Fibroblast of lung (primary cell): ENCODE measurements at regions not wholly inside any gene's neighbourhood (a gene's known extent, or its start where the extent isn't known, plus 50 kb on each side); places are given as distances from the start of the nearest gene placed in this dataset.

Experiments
- DNase-seq, 2 donors: peaks; one replicate each; pipeline versions ENCODE4 v3.0.0 to v3.0.0-alpha.2; 2010; ENCODE audit warnings: low read depth in 2 of 2
- H2AFZ ChIP-seq: 2 replicates; pipeline ENCODE4 v1.5.1; 2012; ENCODE audit warnings: low read length, control low read depth, inconsistent platforms
- H3K27ac ChIP-seq: 2 replicates; pipeline ENCODE4 v1.5.1; 2011; ENCODE audit warnings: low read length, control low read depth; ENCODE audit not compliant: insufficient read depth
- H3K27me3 ChIP-seq: 2 replicates; pipeline ENCODE4 v1.5.1; 2011; ENCODE audit warnings: mild to moderate bottlenecking, low read length; ENCODE audit not compliant: control insufficient read depth, insufficient read depth
- H3K36me3 ChIP-seq: 2 replicates; pipeline ENCODE4 v1.5.1; 2011; ENCODE audit warnings: low read length; ENCODE audit not compliant: control insufficient read depth, insufficient read depth
- H3K4me1 ChIP-seq: 2 replicates; pipeline ENCODE4 v1.5.1; 2011; ENCODE audit warnings: low read length; ENCODE audit not compliant: control insufficient read depth, insufficient read depth; ENCODE audit errors: extremely low read depth
- H3K4me2 ChIP-seq: 2 replicates; pipeline ENCODE4 v1.5.1; 2011; ENCODE audit warnings: low read length, control low read depth; ENCODE audit not compliant: insufficient read depth; ENCODE audit errors: extremely low read depth
- H3K4me3 ChIP-seq, 4 experiments: fragments of 200-600 bp in 1 of 4; sonication (generic) in 1 of 4; replicated peaks in 1 of 4; 2 replicates each; pipeline ENCODE4 v1.5.1; 2011 to 2016; ENCODE audit warnings: low read length in 4 of 4, low read depth in 3 of 4, mild to moderate bottlenecking in 3 of 4, control low read depth in 2 of 4, inconsistent platforms in 1 of 4, mixed read lengths in 1 of 4; ENCODE audit not compliant: insufficient read depth in 1 of 4; ENCODE audit errors: control extremely low read depth in 1 of 4
- H3K79me2 ChIP-seq: 2 replicates; pipeline ENCODE4 v1.5.1; 2012; ENCODE audit warnings: mild to moderate bottlenecking, low read length, inconsistent platforms; ENCODE audit not compliant: control insufficient read depth, insufficient read depth
- H3K9ac ChIP-seq: 2 replicates; pipeline ENCODE4 v1.5.1; 2011; ENCODE audit warnings: mild to moderate bottlenecking, low read length, control low read depth; ENCODE audit not compliant: insufficient read depth
- H3K9me3 ChIP-seq: 2 replicates; pipeline ENCODE4 v1.5.1; 2012; ENCODE audit warnings: low read depth, low read length; ENCODE audit not compliant: control insufficient read depth, insufficient read depth
- H4K20me1 ChIP-seq: 2 replicates; pipeline ENCODE4 v1.5.1; 2011; ENCODE audit warnings: low read length; ENCODE audit not compliant: control insufficient read depth, insufficient read depth; ENCODE audit errors: extremely low read depth
- CTCF ChIP-seq, 2 donors: IDR thresholded peaks in 1 of 2; conservative IDR thresholded peaks in 1 of 2; 1 replicate in 1 of 2; 2 replicates in 1 of 2; pipeline ENCODE4 v1.5.1; 2011 to 2012; ENCODE audit warnings: low read length in 2 of 2, control low read depth in 1 of 2, inconsistent platforms in 1 of 2, low read depth in 1 of 2, mild to moderate bottlenecking in 1 of 2
- EZH2 ChIP-seq: IDR thresholded peaks from 2 replicates; pipeline ENCODE4 v1.5.1; 2012; ENCODE audit warnings: low read length, control low read depth, mild to moderate bottlenecking; ENCODE audit errors: missing control alignments

DNA sequence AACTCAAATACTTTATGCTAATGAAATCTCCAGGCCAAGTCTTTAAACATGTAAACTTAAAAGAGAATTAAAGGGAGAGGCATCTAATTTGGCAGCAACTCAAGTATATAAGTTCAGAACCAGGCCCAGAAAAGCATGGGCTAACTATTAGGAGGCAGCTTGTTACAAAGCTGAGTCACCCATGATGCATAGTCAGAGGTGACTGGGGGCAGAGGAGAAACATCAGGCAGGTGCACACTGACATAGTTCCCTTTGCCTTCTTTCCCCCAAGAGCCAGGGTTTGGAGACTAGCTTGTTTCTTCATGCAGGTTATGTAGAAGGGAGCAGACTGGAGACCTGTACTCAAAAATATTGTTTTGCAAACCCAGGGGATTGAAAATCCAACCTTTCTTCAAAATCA, 619.0 kb downstream of the SOX6 start:
- Histone ChIP-seq H3K36me3 (no peaks in the 10 kb centered on the region), H3K79me2 (no peaks in the 10 kb centered on the region), H3K27ac (no peak overlapping the region), H3K4me3 (no peak overlapping the region), H3K27me3 (no peaks in the 10 kb centered on the region), H4K20me1 (no peaks in the 10 kb centered on the region), H3K4me1 (no peaks in the 10 kb centered on the region), H3K4me2 (no peak overlapping the region), H2AFZ (no peak overlapping the region), H3K9me3 (no peaks in the 10 kb centered on the region), H3K9ac (no peak overlapping the region)
- no peak for TF ChIP-seq CTCF (conservative IDR thresholded peaks at IDR 0.05 in 1 of 2, IDR thresholded peaks at IDR 0.05 in 1 of 2; ENCODE audit: low read depth in 1 of 2, low read length in 2 of 2)
- TF ChIP-seq EZH2: no peak
- DNase-seq: peak; percentile 19

GRCh38 chr11:15738931-15739330, 617.4 kb downstream of the SOX6 start:
- H3K4me2 ChIP-seq: no peak overlapping the region
- H4K20me1 ChIP-seq: no peaks in the 10 kb centered on the region
- TF ChIP-seq EZH2: no peak
- TF ChIP-seq CTCF (conservative IDR thresholded peaks at IDR 0.05 in 1 of 2, IDR thresholded peaks at IDR 0.05 in 1 of 2; ENCODE audit: low read depth in 1 of 2, low read length in 2 of 2): no peak
- H2AFZ ChIP-seq: no peak overlapping the region
- DNase-seq: no peak
- H3K9me3 ChIP-seq: no peaks in the 10 kb centered on the region
- no peak overlapping the region for H3K9ac ChIP-seq
- no peak overlapping the region for H3K4me3 ChIP-seq
- H3K27me3 ChIP-seq: no peaks in the 10 kb centered on the region
- no peak overlapping the region for H3K27ac ChIP-seq
- no peaks in the 10 kb centered on the region for H3K36me3 ChIP-seq
- H3K4me1 ChIP-seq: no peaks in the 10 kb centered on the region
- H3K79me2 ChIP-seq: no peaks in the 10 kb centered on the region

- Histone ChIP-seq H3K27me3 (no peaks in the 10 kb centered on the region), H3K79me2 (no peaks in the 10 kb centered on the region), H2AFZ (no peak overlapping the region), H3K4me1 (no peaks in the 10 kb centered on the region), H3K9me3 (no peaks in the 10 kb centered on the region), H3K27ac (no peak overlapping the region), H3K36me3 (no peaks in the 10 kb centered on the region), H4K20me1 (no peaks in the 10 kb centered on the region), H3K4me2 (no peak overlapping the region), H3K9ac (no peak overlapping the region), H3K4me3 (no peak overlapping the region)
- TF ChIP-seq EZH2 (no peak), CTCF (conservative IDR thresholded peaks at IDR 0.05 in 1 of 2, IDR thresholded peaks at IDR 0.05 in 1 of 2; ENCODE audit: low read depth in 1 of 2, low read length in 2 of 2) (no peak)
- DNase-seq: peak in 1 of 2 donors; percentile 52
Measured at GRCh38 chr11:15742626-15743519, 613.5 kb downstream of the SOX6 start.
